Right cardiac atrium (tissue), 5 donors: ENCODE measurements at regions not wholly inside any gene's neighbourhood (a gene's known extent, or its start where the extent isn't known, plus 50 kb on each side); places are given as distances from the start of the nearest gene placed in this dataset.

Source experiments
- ATAC-seq, 2 donors: fragments of 200-7000 bp; cut with Tn5 transposase; one replicate each; pipeline versions ENCODE4 v1.8.0 to v1.9.1; 2020; ENCODE audit warnings: moderate library complexity in 2 of 2, mild to moderate bottlenecking in 1 of 2
- DNase-seq, 3 donors: peaks; one replicate each; pipeline ENCODE4 v3.0.0-alpha.2; 2020
- H3K27ac ChIP-seq: one replicate; pipeline ENCODE4 v1.5.1; 2013; ENCODE audit warnings: mild to moderate bottlenecking, low read length, control low read depth, moderate library complexity
- H3K27me3 ChIP-seq: one replicate; pipeline ENCODE4 v1.6.1; 2013; ENCODE audit not compliant: control insufficient read depth, insufficient read depth
- H3K4me1 ChIP-seq: one replicate; pipeline ENCODE4 v1.6.1; 2013; ENCODE audit warnings: low read length; ENCODE audit not compliant: control insufficient read depth, insufficient read depth
- H3K4me3 ChIP-seq: one replicate; pipeline ENCODE4 v1.5.1; 2013; ENCODE audit warnings: low read length, control low read depth
- H3K9me3 ChIP-seq: one replicate; pipeline ENCODE4 v1.6.1; 2013; ENCODE audit warnings: low read length; ENCODE audit not compliant: control insufficient read depth
- WGBS: extraction: QIAGEN DNeasy Blood & Tissue Kit; methylation state at CpG from one replicate; pipeline ENCODE4 v1.1.7; 2013; 5-methylcytosine and 5-hydroxymethylcytosine counted together
- intact Hi-C, 4 donors: fragments of 100-400 bp; cut with DNase I; formaldehyde crosslinking; loops; one replicate each; pipeline versions ENCODE4 v1.11.0 to v1.14.0; 2022 to 2023
- donor health status: healthy with polysubstance abuse.
- donor health status: DM: no; HTN: yes; CAD: no.
- donor health status: DM: no; HTN: no; CAD: no.
- donor health status: DM: no; HTN: yes; CAD: no; lungs with severe emphysema.
- donor health status: DM: yes; HTN: yes; CAD: no.

GRCh38 chr3:13258986-13259514 lies 161.1 kb downstream of the NUP210 start:
- Histone ChIP-seq H3K9me3 (no peaks in the 10 kb centered on the region), H3K27me3 (no peaks in the 10 kb centered on the region), H3K4me1 (no peaks in the 10 kb centered on the region), H3K4me3 (no peak overlapping the region), H3K27ac (no peak overlapping the region)
- 57% methylated on average over 9 of the region's 9 CpGs for WGBS
- DNase-seq: peak in 1 of 3 donors; percentile 45
- intact Hi-C loops: no loop called here
- ATAC-seq: no peak

- Histone ChIP-seq H3K27me3 (no peaks in the 10 kb centered on the region), H3K9me3 (no peaks in the 10 kb centered on the region), H3K27ac (no peak overlapping the region), H3K4me3 (no peak overlapping the region), H3K4me1 (no peaks in the 10 kb centered on the region)
- WGBS: 90% methylated on average over 4 of the region's 4 CpGs
- intact Hi-C loops: no loop called here
- DNase-seq: no peak
- no peak for ATAC-seq
Measured at GRCh38 chr3:13258280-13258679, 161.8 kb downstream of the NUP210 start.

- intact Hi-C loops: no loop called here
- 74% methylated on average over 4 of the region's 4 CpGs for WGBS
- H3K4me1 ChIP-seq: no peaks in the 10 kb centered on the region
- no peaks in the 10 kb centered on the region for H3K27me3 ChIP-seq
- DNase-seq: no peak
- H3K9me3 ChIP-seq: no peaks in the 10 kb centered on the region
- no peak overlapping the region for H3K4me3 ChIP-seq
- no peak overlapping the region for H3K27ac ChIP-seq
- no peak for ATAC-seq
Measured at GRCh38 chr3:13257666-13258065, 162.5 kb downstream of the NUP210 start.

GRCh38 chr3:13256845-13257244 lies 163.3 kb downstream of the NUP210 start:
- Histone ChIP-seq H3K27ac (no peak overlapping the region), H3K27me3 (no peaks in the 10 kb centered on the region), H3K4me3 (no peak overlapping the region), H3K9me3 (no peaks in the 10 kb centered on the region), H3K4me1 (no peaks in the 10 kb centered on the region)
- no peak for ATAC-seq
- peak in 1 of 3 donors; percentile 7 for DNase-seq
- intact Hi-C loops: no loop called here
- 84% methylated on average over 8 of the region's 8 CpGs for WGBS

GRCh38 chr3:13254028-13254951 lies 165.8 kb downstream of the NUP210 start:
- Histone ChIP-seq H3K27me3 (no peaks in the 10 kb centered on the region), H3K4me3 (no peak overlapping the region), H3K4me1 (no peaks in the 10 kb centered on the region), H3K9me3 (no peaks in the 10 kb centered on the region), H3K27ac (no peak overlapping the region)
- DNase-seq: peak in 1 of 3 donors; percentile 33
- ATAC-seq: no peak
- intact Hi-C loops: no loop called here
- WGBS: 78% methylated on average over 28 of the region's 28 CpGs

GRCh38 chr3:13253208-13253937 lies 166.7 kb downstream of the NUP210 start:
- DNase-seq: peak in 1 of 3 donors; percentile 21
- intact Hi-C loops: no loop called here
- Histone ChIP-seq H3K4me3 (no peak overlapping the region), H3K4me1 (no peaks in the 10 kb centered on the region), H3K9me3 (no peaks in the 10 kb centered on the region), H3K27ac (no peak overlapping the region), H3K27me3 (no peaks in the 10 kb centered on the region)
- ATAC-seq: no peak
- WGBS: 83% methylated on average over 16 of the region's 16 CpGs

- H3K4me3 ChIP-seq: no peak overlapping the region
- peak in 1 of 3 donors; percentile 5 for DNase-seq
- no peak for ATAC-seq
- 89% methylated on average over 10 of the region's 10 CpGs for WGBS
- no peaks in the 10 kb centered on the region for H3K27me3 ChIP-seq
- no peak overlapping the region for H3K27ac ChIP-seq
- intact Hi-C loops: no loop called here
- H3K9me3 ChIP-seq: no peaks in the 10 kb centered on the region
- H3K4me1 ChIP-seq: peaks cover 5% of the 10 kb centered on the region
Measured at GRCh38 chr3:13252207-13252606, 167.9 kb downstream of the NUP210 start.

GRCh38 chr3:13251166-13251903 lies 168.8 kb downstream of the NUP210 start:
- no peaks in the 10 kb centered on the region for H3K9me3 ChIP-seq
- DNase-seq (peak in 1 of 3 donors; percentile 9), ATAC-seq (no peak)
- WGBS: 75% methylated on average over 4 of the region's 4 CpGs
- peaks cover 5% of the 10 kb centered on the region for H3K4me1 ChIP-seq
- H3K4me3 ChIP-seq: no peak overlapping the region
- intact Hi-C loops: no loop called here
- H3K27me3 ChIP-seq: no peaks in the 10 kb centered on the region
- H3K27ac ChIP-seq: no peak overlapping the region

- WGBS: 68% methylated on average over 22 of the region's 22 CpGs
- DNase-seq: peak in 1 of 3 donors; percentile 25
Measured at GRCh38 chr3:13249664-13250390, 170.3 kb downstream of the NUP210 start.

GRCh38 chr3:13248640-13249039 lies 171.5 kb downstream of the NUP210 start:
- Histone ChIP-seq H3K4me1 (peaks cover 5% of the 10 kb centered on the region), H3K4me3 (no peak overlapping the region), H3K27me3 (no peaks in the 10 kb centered on the region), H3K27ac (no peak overlapping the region), H3K9me3 (no peaks in the 10 kb centered on the region)
- 80% methylated on average over 6 of the region's 6 CpGs for WGBS
- ATAC-seq (no peak), DNase-seq (no peak)
- intact Hi-C loops: no loop called here

More at GRCh38 chr3:13249664-13250390, 170.3 kb downstream of the NUP210 start:
- no peak overlapping the region for H3K4me3 ChIP-seq
- H3K27ac ChIP-seq: no peak overlapping the region
- H3K4me1 ChIP-seq: peaks cover 5% of the 10 kb centered on the region
- no peak for ATAC-seq
- H3K27me3 ChIP-seq: no peaks in the 10 kb centered on the region
- H3K9me3 ChIP-seq: no peaks in the 10 kb centered on the region
- intact Hi-C loops: no loop called here
